ENCODE measurements at regions not wholly inside any gene's neighbourhood (a gene's known extent, or its start where the extent isn't known, plus 50 kb on each side); places are given as distances from the start of the nearest gene placed in this dataset.

GRCh38 chr2:145304501-145304900 is 784.6 kb upstream of the ZEB2 start:
- no peaks in the 10 kb centered on the region for H3K4me1 ChIP-seq
- no peaks in the 10 kb centered on the region for H3K9me3 ChIP-seq
- no peaks in the 10 kb centered on the region for H3K27me3 ChIP-seq
- no peak overlapping the region for H3K4me3 ChIP-seq
- no peak for TF ChIP-seq CTCF (IDR thresholded peaks at IDR 0.05)
- intact Hi-C loops (cut with DNase I), result no loop called here
- H3K27ac ChIP-seq, result no peak overlapping the region
- DNase-seq, result no peak
- no peak for ATAC-seq
- no peaks in the 10 kb centered on the region for H3K36me3 ChIP-seq

GRCh38 chr2:145303536-145303935 is 783.6 kb upstream of the ZEB2 start:
- no peaks in the 10 kb centered on the region for H3K9me3 ChIP-seq
- no peak for TF ChIP-seq CTCF (IDR thresholded peaks at IDR 0.05)
- DNase-seq (no peak), ATAC-seq (no peak)
- no peak overlapping the region for H3K4me3 ChIP-seq
- no peaks in the 10 kb centered on the region for H3K27me3 ChIP-seq
- H3K36me3 ChIP-seq, result no peaks in the 10 kb centered on the region
- no peaks in the 10 kb centered on the region for H3K4me1 ChIP-seq
- intact Hi-C loops (cut with DNase I), result no loop called here
- H3K27ac ChIP-seq, result no peak overlapping the region

GRCh38 chr2:145302886-145303285 is 783.0 kb upstream of the ZEB2 start:
- Histone ChIP-seq H3K4me3 (no peak overlapping the region), H3K9me3 (no peaks in the 10 kb centered on the region), H3K36me3 (no peaks in the 10 kb centered on the region), H3K4me1 (no peaks in the 10 kb centered on the region), H3K27me3 (no peaks in the 10 kb centered on the region), H3K27ac (no peak overlapping the region)
- intact Hi-C loops (cut with DNase I), result no loop called here
- DNase-seq (no peak), ATAC-seq (no peak)
- no peak for TF ChIP-seq CTCF (IDR thresholded peaks at IDR 0.05)

GRCh38 chr2:145302451-145302850 is 782.5 kb upstream of the ZEB2 start:
- Histone ChIP-seq H3K27me3 (no peaks in the 10 kb centered on the region), H3K36me3 (no peaks in the 10 kb centered on the region), H3K27ac (no peak overlapping the region), H3K4me3 (no peak overlapping the region), H3K9me3 (no peaks in the 10 kb centered on the region), H3K4me1 (no peaks in the 10 kb centered on the region)
- DNase-seq, result no peak
- no peak for ATAC-seq
- no peak for TF ChIP-seq CTCF (IDR thresholded peaks at IDR 0.05)
- intact Hi-C loops (cut with DNase I), result no loop called here

GRCh38 chr2:145299368-145299767 is 779.4 kb upstream of the ZEB2 start:
- no peaks in the 10 kb centered on the region for H3K9me3 ChIP-seq
- no peak for ATAC-seq
- TF ChIP-seq CTCF (IDR thresholded peaks at IDR 0.05), result no peak
- H3K36me3 ChIP-seq, result no peaks in the 10 kb centered on the region
- no peak overlapping the region for H3K27ac ChIP-seq
- intact Hi-C loops (cut with DNase I), result no loop called here
- no peak for DNase-seq
- no peak overlapping the region for H3K4me3 ChIP-seq
- no peaks in the 10 kb centered on the region for H3K27me3 ChIP-seq
- no peaks in the 10 kb centered on the region for H3K4me1 ChIP-seq

- no peaks in the 10 kb centered on the region for H3K36me3 ChIP-seq
- H3K4me1 ChIP-seq, result no peaks in the 10 kb centered on the region
- H3K9me3 ChIP-seq, result no peaks in the 10 kb centered on the region
- TF ChIP-seq CTCF (IDR thresholded peaks at IDR 0.05), result no peak
- H3K27ac ChIP-seq, result no peak overlapping the region
- intact Hi-C loops (cut with DNase I), result no loop called here
- no peak overlapping the region for H3K4me3 ChIP-seq
- ATAC-seq, result no peak
- DNase-seq, result no peak
- H3K27me3 ChIP-seq, result no peaks in the 10 kb centered on the region
These were observed 772.2 kb upstream of the ZEB2 start for GRCh38 chr2:145292166-145292565.
